ENCODE measurements at regions not wholly inside any gene's neighbourhood (a gene's known extent, or its start where the extent isn't known, plus 50 kb on each side); places are given as distances from the start of the nearest gene placed in this dataset.

DNA sequence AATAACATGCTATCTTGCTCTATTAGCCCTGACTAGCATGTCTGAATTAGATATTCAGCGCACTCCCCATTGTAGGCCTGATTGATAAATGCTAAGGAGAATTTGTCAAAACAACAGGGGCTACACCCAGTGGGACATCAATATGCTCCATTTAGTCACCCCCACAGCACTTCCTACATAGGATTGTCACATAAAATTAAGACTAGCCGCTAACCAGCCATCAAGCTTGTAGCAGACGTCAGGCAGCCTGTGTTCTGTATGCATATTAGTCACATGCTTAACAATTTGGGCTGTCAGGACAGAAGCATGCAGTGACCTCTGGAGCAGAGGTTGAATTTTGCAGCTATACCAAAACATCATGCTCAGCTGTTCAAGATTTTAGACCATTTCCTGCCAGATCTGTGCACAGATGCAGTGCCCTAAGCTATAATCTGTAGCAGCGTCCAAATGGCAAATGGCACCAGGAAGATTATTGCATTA is 197.4 kb upstream of the ISL1 start:
- Histone ChIP-seq H2BK5ac (ENCODE audit: low read depth, low read length, poor library complexity, severe bottlenecking) (no peak overlapping the region), H3K9me3 (ENCODE audit: control insufficient read depth, low read length) (no peaks in the 10 kb centered on the region), H2AK5ac (ENCODE audit: low read length, severe bottlenecking) (no peak overlapping the region), H3K36me3 (ENCODE audit: control insufficient read depth in 1 of 2, insufficient read depth in 2 of 2, low read depth in 1 of 2, low read length in 2 of 2) (no peaks in the 10 kb centered on the region), H3K79me1 (replicated peaks; ENCODE audit: low read length, poor library complexity, severe bottlenecking) (no peaks in the 10 kb centered on the region), H3K4me2 (ENCODE audit: low read length, poor library complexity, severe bottlenecking) (no peak overlapping the region), H3K9ac (ENCODE audit: low read length) (no peak overlapping the region), H3K27ac (ENCODE audit: low read length, poor library complexity, severe bottlenecking) (no peak overlapping the region), H3K4ac (ENCODE audit: low read depth in 1 of 2, low read length in 2 of 2) (no peak overlapping the region), H2BK120ac (ENCODE audit: low read depth, low read length) (no peak overlapping the region), H3K4me1 (ENCODE audit: control insufficient read depth, insufficient read depth, low read depth, low read length) (no peaks in the 10 kb centered on the region), H2BK12ac (ENCODE audit: low read length in 2 of 2) (no peak overlapping the region), H2BK15ac (ENCODE audit: low read depth, poor library complexity, severe bottlenecking) (no peak overlapping the region), H3K27me3 (ENCODE audit: control insufficient read depth in 1 of 2, insufficient read depth in 1 of 2, low read length in 2 of 2) (no peaks in the 10 kb centered on the region), H4K91ac (ENCODE audit: low read length) (no peak overlapping the region), H2AFZ (ENCODE audit: low read depth, low read length) (no peak overlapping the region), H4K8ac (ENCODE audit: low read length) (no peak overlapping the region), H3K23ac (ENCODE audit: low read length in 2 of 2) (no peak overlapping the region), H3K14ac (ENCODE audit: low read length in 2 of 2) (no peak overlapping the region), H3K4me3 (ENCODE audit: insufficient read depth in 1 of 2, low read depth in 1 of 2, low read length in 2 of 2) (no peak overlapping the region), H3K18ac (ENCODE audit: low read depth in 1 of 2, low read length in 2 of 2) (no peak overlapping the region)
- no peak for DNase-seq
- 45% methylated on average over 3 of the region's 4 CpGs for WGBS

DNA sequence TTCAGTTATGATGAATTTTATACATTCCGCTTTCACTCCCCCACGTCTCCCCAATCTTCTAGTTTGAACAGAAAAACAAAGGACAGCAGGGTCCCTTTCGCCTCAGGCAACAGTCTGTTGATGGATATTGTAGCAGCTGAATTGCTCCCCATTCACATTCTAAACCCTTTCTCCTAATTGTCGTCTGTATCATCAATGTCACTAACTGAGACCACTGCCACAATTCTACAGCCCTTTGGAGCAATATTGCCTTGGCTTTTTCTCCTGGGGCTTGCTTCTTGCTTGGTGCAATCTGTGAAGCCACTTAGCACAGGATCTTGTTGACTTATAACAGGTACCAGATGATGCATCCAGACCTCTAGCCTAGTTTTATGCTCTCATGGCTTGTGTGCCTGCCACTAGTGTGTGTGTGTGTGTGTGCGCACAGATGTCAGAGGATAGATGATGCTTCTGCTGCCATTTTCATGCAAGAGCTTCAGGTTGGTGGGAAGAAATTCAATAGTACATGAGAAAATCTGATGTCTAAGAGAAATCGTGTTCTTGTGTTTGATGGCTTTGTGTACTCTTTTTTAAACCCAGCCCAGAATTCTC is 195.2 kb upstream of the ISL1 start:
- 72% methylated on average over 5 of the region's 6 CpGs for WGBS
- no peak overlapping the region for H2AFZ ChIP-seq (ENCODE audit: low read depth, low read length)
- DNase-seq, result no peak
- H3K9ac ChIP-seq (ENCODE audit: low read length), result no peak overlapping the region
- H3K27me3 ChIP-seq (ENCODE audit: control insufficient read depth in 1 of 2, insufficient read depth in 1 of 2, low read length in 2 of 2), result no peaks in the 10 kb centered on the region
- H2BK5ac ChIP-seq (ENCODE audit: low read depth, low read length, poor library complexity, severe bottlenecking), result no peak overlapping the region
- H4K8ac ChIP-seq (ENCODE audit: low read length), result no peak overlapping the region
- H3K9me3 ChIP-seq (ENCODE audit: control insufficient read depth, low read length), result no peaks in the 10 kb centered on the region
- H3K4me3 ChIP-seq (ENCODE audit: insufficient read depth in 1 of 2, low read depth in 1 of 2, low read length in 2 of 2), result no peak overlapping the region
- no peak overlapping the region for H4K91ac ChIP-seq (ENCODE audit: low read length)
- H3K18ac ChIP-seq (ENCODE audit: low read depth in 1 of 2, low read length in 2 of 2), result no peak overlapping the region
- H3K4me1 ChIP-seq (ENCODE audit: control insufficient read depth, insufficient read depth, low read depth, low read length), result no peaks in the 10 kb centered on the region
- H2BK15ac ChIP-seq (ENCODE audit: low read depth, poor library complexity, severe bottlenecking), result no peak overlapping the region
- H3K36me3 ChIP-seq (ENCODE audit: control insufficient read depth in 1 of 2, insufficient read depth in 2 of 2, low read depth in 1 of 2, low read length in 2 of 2), result no peaks in the 10 kb centered on the region
- H2BK12ac ChIP-seq (ENCODE audit: low read length in 2 of 2), result no peak overlapping the region
- no peaks in the 10 kb centered on the region for H3K79me1 ChIP-seq (replicated peaks; ENCODE audit: low read length, poor library complexity, severe bottlenecking)
- H3K27ac ChIP-seq (ENCODE audit: low read length, poor library complexity, severe bottlenecking), result no peak overlapping the region
- H2AK5ac ChIP-seq (ENCODE audit: low read length, severe bottlenecking), result no peak overlapping the region
- no peak overlapping the region for H2BK120ac ChIP-seq (ENCODE audit: low read depth, low read length)
- H3K23ac ChIP-seq (ENCODE audit: low read length in 2 of 2), result no peak overlapping the region
- no peak overlapping the region for H3K14ac ChIP-seq (ENCODE audit: low read length in 2 of 2)
- no peak overlapping the region for H3K4me2 ChIP-seq (ENCODE audit: low read length, poor library complexity, severe bottlenecking)
- H3K4ac ChIP-seq (ENCODE audit: low read depth in 1 of 2, low read length in 2 of 2), result no peak overlapping the region

DNA sequence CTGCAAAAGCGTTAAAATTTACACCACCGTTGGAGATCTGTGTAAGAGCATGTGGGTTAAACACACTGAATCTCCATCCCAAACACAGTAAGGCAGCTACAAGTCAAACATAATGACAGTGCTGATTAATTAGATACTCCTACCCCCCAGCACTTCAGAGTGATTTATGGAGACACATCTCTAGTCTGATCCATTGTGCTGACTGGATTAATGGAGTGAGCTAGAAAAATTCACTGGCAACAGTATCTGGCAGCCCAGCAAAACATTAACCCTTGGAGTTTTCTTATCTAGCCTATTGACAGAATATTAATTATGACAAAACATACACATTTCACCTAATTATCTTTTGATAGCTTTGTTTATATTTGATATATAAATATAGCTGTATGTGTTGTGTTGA is 188.6 kb upstream of the ISL1 start:
- no peak overlapping the region for H3K27ac ChIP-seq (ENCODE audit: low read length, poor library complexity, severe bottlenecking)
- H3K4ac ChIP-seq (ENCODE audit: low read depth in 1 of 2, low read length in 2 of 2), result no peak overlapping the region
- H4K8ac ChIP-seq (ENCODE audit: low read length), result no peak overlapping the region
- H3K14ac ChIP-seq (ENCODE audit: low read length in 2 of 2), result no peak overlapping the region
- no peak overlapping the region for H2BK12ac ChIP-seq (ENCODE audit: low read length in 2 of 2)
- no peaks in the 10 kb centered on the region for H3K36me3 ChIP-seq (ENCODE audit: control insufficient read depth in 1 of 2, insufficient read depth in 2 of 2, low read depth in 1 of 2, low read length in 2 of 2)
- no peak overlapping the region for H2BK15ac ChIP-seq (ENCODE audit: low read depth, poor library complexity, severe bottlenecking)
- H4K91ac ChIP-seq (ENCODE audit: low read length), result no peak overlapping the region
- DNase-seq, result no peak
- H2BK5ac ChIP-seq (ENCODE audit: low read depth, low read length, poor library complexity, severe bottlenecking), result no peak overlapping the region
- no peak overlapping the region for H2AFZ ChIP-seq (ENCODE audit: low read depth, low read length)
- no peaks in the 10 kb centered on the region for H3K79me1 ChIP-seq (replicated peaks; ENCODE audit: low read length, poor library complexity, severe bottlenecking)
- no peak overlapping the region for H3K18ac ChIP-seq (ENCODE audit: low read depth in 1 of 2, low read length in 2 of 2)
- H3K9ac ChIP-seq (ENCODE audit: low read length), result no peak overlapping the region
- H3K4me1 ChIP-seq (ENCODE audit: control insufficient read depth, insufficient read depth, low read depth, low read length), result no peaks in the 10 kb centered on the region
- no peak overlapping the region for H2AK5ac ChIP-seq (ENCODE audit: low read length, severe bottlenecking)
- no CpG with 5 or more reads among the region's 2 CpGs for WGBS
- no peak overlapping the region for H3K4me3 ChIP-seq (ENCODE audit: insufficient read depth in 1 of 2, low read depth in 1 of 2, low read length in 2 of 2)
- H3K4me2 ChIP-seq (ENCODE audit: low read length, poor library complexity, severe bottlenecking), result no peak overlapping the region
- H3K27me3 ChIP-seq (ENCODE audit: control insufficient read depth in 1 of 2, insufficient read depth in 1 of 2, low read length in 2 of 2), result no peaks in the 10 kb centered on the region
- H3K23ac ChIP-seq (ENCODE audit: low read length in 2 of 2), result no peak overlapping the region
- H2BK120ac ChIP-seq (ENCODE audit: low read depth, low read length), result no peak overlapping the region
- no peaks in the 10 kb centered on the region for H3K9me3 ChIP-seq (ENCODE audit: control insufficient read depth, low read length)

DNA sequence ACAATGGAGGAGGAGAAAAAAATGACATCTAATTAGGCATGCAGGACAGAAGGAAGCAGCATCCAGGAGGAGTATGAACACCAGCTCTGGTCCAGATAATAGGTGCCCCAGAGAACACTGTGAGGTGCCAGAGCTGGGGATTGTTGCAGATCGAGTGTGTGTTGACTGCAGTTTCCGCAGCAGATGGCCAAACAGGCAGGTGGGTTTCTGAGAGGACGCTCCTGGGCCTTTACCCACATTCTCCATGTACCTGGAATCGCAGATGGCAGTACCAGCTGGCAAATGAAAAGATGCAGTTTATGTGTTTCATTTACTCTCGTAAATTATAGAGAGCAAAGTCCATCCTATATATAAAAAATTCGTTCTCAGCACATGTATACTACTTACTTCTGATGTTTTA is 182.2 kb upstream of the ISL1 start:
- no peak overlapping the region for H2BK120ac ChIP-seq (ENCODE audit: low read depth, low read length)
- no peak overlapping the region for H3K23ac ChIP-seq (ENCODE audit: low read length in 2 of 2)
- H3K79me1 ChIP-seq (replicated peaks; ENCODE audit: low read length, poor library complexity, severe bottlenecking), result no peaks in the 10 kb centered on the region
- no peaks in the 10 kb centered on the region for H3K36me3 ChIP-seq (ENCODE audit: control insufficient read depth in 1 of 2, insufficient read depth in 2 of 2, low read depth in 1 of 2, low read length in 2 of 2)
- H2AFZ ChIP-seq (ENCODE audit: low read depth, low read length), result no peak overlapping the region
- no peaks in the 10 kb centered on the region for H3K9me3 ChIP-seq (ENCODE audit: control insufficient read depth, low read length)
- no peak overlapping the region for H2BK5ac ChIP-seq (ENCODE audit: low read depth, low read length, poor library complexity, severe bottlenecking)
- DNase-seq, result no peak
- H3K4me1 ChIP-seq (ENCODE audit: control insufficient read depth, insufficient read depth, low read depth, low read length), result no peaks in the 10 kb centered on the region
- no peak overlapping the region for H3K4me2 ChIP-seq (ENCODE audit: low read length, poor library complexity, severe bottlenecking)
- H2BK15ac ChIP-seq (ENCODE audit: low read depth, poor library complexity, severe bottlenecking), result no peak overlapping the region
- H4K91ac ChIP-seq (ENCODE audit: low read length), result no peak overlapping the region
- H2BK12ac ChIP-seq (ENCODE audit: low read length in 2 of 2), result no peak overlapping the region
- no peak overlapping the region for H3K14ac ChIP-seq (ENCODE audit: low read length in 2 of 2)
- H3K9ac ChIP-seq (ENCODE audit: low read length), result no peak overlapping the region
- no peak overlapping the region for H2AK5ac ChIP-seq (ENCODE audit: low read length, severe bottlenecking)
- no peak overlapping the region for H3K27ac ChIP-seq (ENCODE audit: low read length, poor library complexity, severe bottlenecking)
- H3K18ac ChIP-seq (ENCODE audit: low read depth in 1 of 2, low read length in 2 of 2), result no peak overlapping the region
- no peak overlapping the region for H3K4ac ChIP-seq (ENCODE audit: low read depth in 1 of 2, low read length in 2 of 2)
- H4K8ac ChIP-seq (ENCODE audit: low read length), result no peak overlapping the region
- H3K4me3 ChIP-seq (ENCODE audit: insufficient read depth in 1 of 2, low read depth in 1 of 2, low read length in 2 of 2), result no peak overlapping the region
- no peaks in the 10 kb centered on the region for H3K27me3 ChIP-seq (ENCODE audit: control insufficient read depth in 1 of 2, insufficient read depth in 1 of 2, low read length in 2 of 2)
- WGBS, result 92% methylated on average over 2 of the region's 6 CpGs
